Testis (tissue), 2 donors: ENCODE measurements at regions not wholly inside any gene's neighbourhood (a gene's known extent, or its start where the extent isn't known, plus 50 kb on each side); places are given as distances from the start of the nearest gene placed in this dataset.
"Not testable (repeated sequence)": the region's sequence is repeated elsewhere in the genome, so short reads cannot be mapped to it uniquely, and the experiment has no call there.

Experiments used
- DNase-seq: peaks from one replicate; pipeline ENCODE4 v3.0.0-alpha.2; 2019
- H3K27ac ChIP-seq, 2 donors: fragments of 200-600 bp; sonication (generic); one replicate each; pipeline ENCODE4 v1.5.1; 2019
- H3K27me3 ChIP-seq: fragments of 200-600 bp; sonication (generic); one replicate; pipeline ENCODE4 v1.5.1; 2019
- H3K36me3 ChIP-seq: fragments of 200-600 bp; sonication (generic); one replicate; pipeline ENCODE4 v1.5.1; 2017; ENCODE audit warnings: low read depth; ENCODE audit errors: missing control alignments
- H3K4me1 ChIP-seq: fragments of 200-600 bp; sonication (generic); one replicate; pipeline ENCODE4 v1.5.1; 2019
- H3K4me3 ChIP-seq, 2 donors: fragments of 200-600 bp; sonication (generic); one replicate each; pipeline ENCODE4 v1.5.1; 2017 to 2019
- H3K9me3 ChIP-seq: fragments of 200-600 bp; sonication (generic); one replicate; pipeline ENCODE4 v1.5.1; 2017
- POLR2A ChIP-seq: fragments of 450-650 bp; IDR thresholded peaks from one replicate; pipeline ENCODE4 v1.6.1; 2017; ENCODE audit warnings: antibody characterized with exemption, mild to moderate bottlenecking, moderate library complexity
- WGBS, 2 donors: methylation state at CpG; one replicate each; pipeline ENCODE4 v1.1.5; 2018; 5-methylcytosine and 5-hydroxymethylcytosine counted together
- intact Hi-C: fragments of 100-400 bp; cut with DNase I; formaldehyde crosslinking; loops from one replicate; pipeline ENCODE4 v1.15.1; 2023; ENCODE audit warnings: low total_unique reads
- TF ChIP-seq, protein P1 (sequence below), 3 experiments: fragments of 450-650 bp in 2 of 3; fragments of 200-600 bp in 1 of 3; sonication (generic) in 1 of 3; IDR thresholded peaks; one replicate each; pipeline ENCODE4 v1.5.1; 2016 to 2019; ENCODE audit warnings: antibody characterized with exemption in 3 of 3, mild to moderate bottlenecking in 2 of 3, moderate library complexity in 1 of 3

GRCh38 chr11:121372028-121372427 is 79.5 kb downstream of the SC5D start:
- no peak for DNase-seq
- Histone ChIP-seq H3K27me3 (no peaks in the 10 kb centered on the region), H3K4me1 (peaks cover 24% of the 10 kb centered on the region), H3K27ac (no peak overlapping the region), H3K36me3 (no peaks in the 10 kb centered on the region), H3K4me3 (no peak overlapping the region), H3K9me3 (no peaks in the 10 kb centered on the region)
- TF ChIP-seq, protein P1, sequence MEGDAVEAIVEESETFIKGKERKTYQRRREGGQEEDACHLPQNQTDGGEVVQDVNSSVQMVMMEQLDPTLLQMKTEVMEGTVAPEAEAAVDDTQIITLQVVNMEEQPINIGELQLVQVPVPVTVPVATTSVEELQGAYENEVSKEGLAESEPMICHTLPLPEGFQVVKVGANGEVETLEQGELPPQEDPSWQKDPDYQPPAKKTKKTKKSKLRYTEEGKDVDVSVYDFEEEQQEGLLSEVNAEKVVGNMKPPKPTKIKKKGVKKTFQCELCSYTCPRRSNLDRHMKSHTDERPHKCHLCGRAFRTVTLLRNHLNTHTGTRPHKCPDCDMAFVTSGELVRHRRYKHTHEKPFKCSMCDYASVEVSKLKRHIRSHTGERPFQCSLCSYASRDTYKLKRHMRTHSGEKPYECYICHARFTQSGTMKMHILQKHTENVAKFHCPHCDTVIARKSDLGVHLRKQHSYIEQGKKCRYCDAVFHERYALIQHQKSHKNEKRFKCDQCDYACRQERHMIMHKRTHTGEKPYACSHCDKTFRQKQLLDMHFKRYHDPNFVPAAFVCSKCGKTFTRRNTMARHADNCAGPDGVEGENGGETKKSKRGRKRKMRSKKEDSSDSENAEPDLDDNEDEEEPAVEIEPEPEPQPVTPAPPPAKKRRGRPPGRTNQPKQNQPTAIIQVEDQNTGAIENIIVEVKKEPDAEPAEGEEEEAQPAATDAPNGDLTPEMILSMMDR (IDR thresholded peaks at IDR 0.05), result no peak
- no peak for TF ChIP-seq POLR2A
- intact Hi-C loops, result no loop called here
- 65 to 75% methylated on average over 2 of the region's 2 CpGs for WGBS, 2 donors

- WGBS, 2 donors, result 86 to 96% methylated on average over 7 of the region's 7 CpGs
- Histone ChIP-seq H3K27ac (no peak overlapping the region), H3K36me3 (no peaks in the 10 kb centered on the region), H3K4me1 (peaks cover 18% of the 10 kb centered on the region), H3K9me3 (no peaks in the 10 kb centered on the region), H3K4me3 (no peak overlapping the region), H3K27me3 (no peaks in the 10 kb centered on the region)
- intact Hi-C loops, result no loop called here
- TF ChIP-seq POLR2A, result no peak
- TF ChIP-seq, protein P1 (IDR thresholded peaks at IDR 0.05), result no peak
- DNase-seq, result no peak
These were observed 79.3 kb upstream of the SORL1 start for GRCh38 chr11:121372671-121373429.

GRCh38 chr11:121374286-121374985 is 77.7 kb upstream of the SORL1 start:
- H3K4me1 ChIP-seq, result peaks cover 2% of the 10 kb centered on the region
- H3K9me3 ChIP-seq, result no peaks in the 10 kb centered on the region
- H3K4me3 ChIP-seq, result no peak overlapping the region
- no peaks in the 10 kb centered on the region for H3K36me3 ChIP-seq
- DNase-seq, result no peak
- no peaks in the 10 kb centered on the region for H3K27me3 ChIP-seq
- TF ChIP-seq POLR2A, result no peak
- TF ChIP-seq, protein P1 (IDR thresholded peaks at IDR 0.05), result no peak
- intact Hi-C loops, result no loop called here
- H3K27ac ChIP-seq, result no peak overlapping the region
- WGBS, 2 donors, result 60 to 77% methylated on average over 2 of the region's 2 CpGs

- Histone ChIP-seq H3K4me3 (no peak overlapping the region), H3K27me3 (no peaks in the 10 kb centered on the region), H3K9me3 (no peaks in the 10 kb centered on the region), H3K4me1 (no peaks in the 10 kb centered on the region), H3K27ac (no peak overlapping the region), H3K36me3 (no peaks in the 10 kb centered on the region)
- intact Hi-C loops, result no loop called here
- TF ChIP-seq, protein P1 (IDR thresholded peaks at IDR 0.05), result no peak
- WGBS, 2 donors, result 89 to 93% methylated on average over 3 of the region's 3 CpGs
- DNase-seq, result no peak
These were observed 76.0 kb upstream of the SORL1 start for GRCh38 chr11:121376130-121376529.

GRCh38 chr11:121379145-121379810 is 72.8 kb upstream of the SORL1 start:
- 100% methylated on average over 1 to 2 of the region's 2 CpGs for WGBS, 2 donors
- H3K27me3 ChIP-seq, DNase-seq, H3K9me3 ChIP-seq, intact Hi-C loops, H3K4me3 ChIP-seq, H3K36me3 ChIP-seq, H3K4me1 ChIP-seq: not testable (repeated sequence)
- H3K27ac ChIP-seq, result peak overlapping the region in 1 of 2 donors; percentile 13
